ENCODE measurements at regions not wholly inside any gene's neighbourhood (a gene's known extent, or its start where the extent isn't known, plus 50 kb on each side); places are given as distances from the start of the nearest gene placed in this dataset.

DNA sequence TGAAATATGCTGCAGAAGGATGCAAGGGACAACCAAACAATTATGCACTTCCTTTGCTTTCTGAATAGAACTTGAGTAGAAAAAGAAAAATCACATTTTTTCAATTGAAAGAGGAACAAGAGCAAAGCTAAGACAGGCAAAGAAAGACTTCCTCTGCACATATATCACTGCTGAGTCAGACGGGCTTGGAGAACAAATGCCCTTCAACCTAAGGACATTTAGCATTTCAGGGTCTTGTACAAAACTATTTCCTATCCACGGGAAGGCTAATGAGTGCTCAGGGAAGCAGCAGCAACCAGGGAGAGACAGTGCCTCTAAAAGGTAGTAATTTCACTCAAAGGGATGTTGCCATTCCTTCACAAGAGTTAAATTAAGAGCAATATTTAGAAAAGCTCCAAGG is 570.0 kb upstream of the GCFC2 start:
- peaks cover 2% of the 10 kb centered on the region for H3K9me3 Mint-ChIP-seq
- no peaks in the 10 kb centered on the region for H3K27me3 Mint-ChIP-seq
- intact Hi-C loops (cut with DNase I, micrococcal nuclease): no loop called here
- no peaks in the 10 kb centered on the region for H3K36me3 Mint-ChIP-seq (ENCODE audit: low read depth)
- TF ChIP-seq, protein P1, sequence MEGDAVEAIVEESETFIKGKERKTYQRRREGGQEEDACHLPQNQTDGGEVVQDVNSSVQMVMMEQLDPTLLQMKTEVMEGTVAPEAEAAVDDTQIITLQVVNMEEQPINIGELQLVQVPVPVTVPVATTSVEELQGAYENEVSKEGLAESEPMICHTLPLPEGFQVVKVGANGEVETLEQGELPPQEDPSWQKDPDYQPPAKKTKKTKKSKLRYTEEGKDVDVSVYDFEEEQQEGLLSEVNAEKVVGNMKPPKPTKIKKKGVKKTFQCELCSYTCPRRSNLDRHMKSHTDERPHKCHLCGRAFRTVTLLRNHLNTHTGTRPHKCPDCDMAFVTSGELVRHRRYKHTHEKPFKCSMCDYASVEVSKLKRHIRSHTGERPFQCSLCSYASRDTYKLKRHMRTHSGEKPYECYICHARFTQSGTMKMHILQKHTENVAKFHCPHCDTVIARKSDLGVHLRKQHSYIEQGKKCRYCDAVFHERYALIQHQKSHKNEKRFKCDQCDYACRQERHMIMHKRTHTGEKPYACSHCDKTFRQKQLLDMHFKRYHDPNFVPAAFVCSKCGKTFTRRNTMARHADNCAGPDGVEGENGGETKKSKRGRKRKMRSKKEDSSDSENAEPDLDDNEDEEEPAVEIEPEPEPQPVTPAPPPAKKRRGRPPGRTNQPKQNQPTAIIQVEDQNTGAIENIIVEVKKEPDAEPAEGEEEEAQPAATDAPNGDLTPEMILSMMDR (IDR thresholded peaks at IDR 0.05): no peak
- H3K4me1 Mint-ChIP-seq (ENCODE audit: low read depth): no peaks in the 10 kb centered on the region
- DNase-seq (no peak), ATAC-seq (ENCODE audit: poor library complexity) (no peak)
- H3K27ac Mint-ChIP-seq: no peak overlapping the region
- Histone ChIP-seq H3K27me3 (ENCODE audit: control insufficient read depth in 1 of 2, insufficient read depth in 2 of 2, low read length in 2 of 2) (no peaks in the 10 kb centered on the region), H3K4me3 (ENCODE audit: low read length) (no peak overlapping the region), H3K9me3 (ENCODE audit: control insufficient read depth in 1 of 2, insufficient read depth in 1 of 2, low read length in 2 of 2) (no peaks in the 10 kb centered on the region), H3K27ac (ENCODE audit: low read depth in 1 of 2, low read length in 2 of 2) (no peak overlapping the region), H3K4me1 (ENCODE audit: insufficient read depth, low read length) (no peaks in the 10 kb centered on the region), H3K36me3 (ENCODE audit: insufficient read depth, low read length) (no peaks in the 10 kb centered on the region)
- POLR2A ChIA-PET: no interaction called here
- CTCF ChIA-PET: no interaction called here
- no peak overlapping the region for H3K4me3 Mint-ChIP-seq

DNA sequence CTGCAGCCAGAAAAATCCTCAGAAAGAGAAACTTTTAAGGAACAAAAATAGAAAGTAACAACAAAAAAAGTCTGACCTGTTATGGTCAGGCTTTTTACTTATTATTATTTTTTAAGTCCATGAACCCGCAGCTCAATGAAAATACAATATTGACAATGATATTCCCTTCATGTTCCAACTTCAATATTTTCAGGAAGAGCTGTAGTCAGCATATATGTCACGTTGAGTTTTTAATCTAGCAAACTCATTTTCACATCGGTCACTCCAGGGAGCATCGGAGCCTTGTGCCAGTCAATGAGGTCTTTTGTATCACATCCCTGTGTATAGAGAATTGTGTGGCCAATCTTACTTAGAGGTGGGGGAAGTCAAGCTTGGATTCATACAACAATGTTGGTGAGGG is 568.4 kb upstream of the GCFC2 start:
- no peak overlapping the region for H3K27ac ChIP-seq (ENCODE audit: low read depth in 1 of 2, low read length in 2 of 2)
- POLR2A ChIA-PET: no interaction called here

DNA sequence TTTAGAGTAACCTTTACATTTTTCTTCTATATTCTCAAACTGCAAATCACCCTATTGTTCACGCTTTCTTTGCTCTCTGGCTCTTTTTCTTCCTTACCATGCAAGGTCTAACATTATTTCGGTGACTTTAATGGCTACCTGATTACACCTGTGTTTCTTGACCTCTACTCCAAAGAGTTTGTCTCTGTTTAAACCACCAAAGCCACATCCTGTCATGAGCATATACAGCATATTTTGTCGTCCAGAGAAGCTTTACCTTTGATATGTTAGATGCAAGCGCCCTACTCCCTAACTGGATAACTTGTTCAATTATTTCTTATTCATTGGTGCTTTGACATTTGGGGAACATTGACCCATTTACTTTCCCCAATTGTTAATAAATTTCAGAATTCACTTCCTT is 565.1 kb upstream of the GCFC2 start:
- Mint-ChIP-seq H3K4me1 (ENCODE audit: low read depth) (no peaks in the 10 kb centered on the region), H3K27ac (no peak overlapping the region), H3K9me3 (peaks cover 6% of the 10 kb centered on the region), H3K27me3 (no peaks in the 10 kb centered on the region), H3K36me3 (ENCODE audit: low read depth) (no peaks in the 10 kb centered on the region), H3K4me3 (no peak overlapping the region)
- Histone ChIP-seq H3K4me3 (ENCODE audit: low read length) (no peak overlapping the region), H3K9me3 (ENCODE audit: control insufficient read depth in 1 of 2, insufficient read depth in 1 of 2, low read length in 2 of 2) (peaks cover 0 to 5% of the 10 kb centered on the region in 2 experiments), H3K4me1 (ENCODE audit: insufficient read depth, low read length) (no peaks in the 10 kb centered on the region), H3K36me3 (ENCODE audit: insufficient read depth, low read length) (no peaks in the 10 kb centered on the region), H3K27me3 (ENCODE audit: control insufficient read depth in 1 of 2, insufficient read depth in 2 of 2, low read length in 2 of 2) (no peaks in the 10 kb centered on the region), H3K27ac (ENCODE audit: low read depth in 1 of 2, low read length in 2 of 2) (no peak overlapping the region)
- CTCF ChIA-PET: no interaction called here
- POLR2A ChIA-PET: no interaction called here
- intact Hi-C loops (cut with DNase I, micrococcal nuclease): no loop called here
- DNase-seq: no peak
- ATAC-seq (ENCODE audit: poor library complexity): no peak
- TF ChIP-seq, protein P1 (IDR thresholded peaks at IDR 0.05): no peak

More for the DNA sequence above, 568.4 kb upstream of the GCFC2 start:
- H3K36me3 ChIP-seq (ENCODE audit: insufficient read depth, low read length): no peaks in the 10 kb centered on the region
- TF ChIP-seq, protein P1 (IDR thresholded peaks at IDR 0.05): no peak
- no peaks in the 10 kb centered on the region for H3K27me3 Mint-ChIP-seq
- no peaks in the 10 kb centered on the region for H3K27me3 ChIP-seq (ENCODE audit: control insufficient read depth in 1 of 2, insufficient read depth in 2 of 2, low read length in 2 of 2)
- H3K4me3 Mint-ChIP-seq: no peak overlapping the region
- DNase-seq (no peak), ATAC-seq (ENCODE audit: poor library complexity) (no peak)
- CTCF ChIA-PET: no interaction called here
- H3K4me1 Mint-ChIP-seq (ENCODE audit: low read depth): no peaks in the 10 kb centered on the region
- peaks cover 2% of the 10 kb centered on the region for H3K9me3 Mint-ChIP-seq
- intact Hi-C loops (cut with DNase I, micrococcal nuclease): no loop called here
- no peaks in the 10 kb centered on the region for H3K4me1 ChIP-seq (ENCODE audit: insufficient read depth, low read length)
- no peaks in the 10 kb centered on the region for H3K36me3 Mint-ChIP-seq (ENCODE audit: low read depth)
- H3K4me3 ChIP-seq (ENCODE audit: low read length): no peak overlapping the region
- H3K9me3 ChIP-seq (ENCODE audit: control insufficient read depth in 1 of 2, insufficient read depth in 1 of 2, low read length in 2 of 2): no peaks in the 10 kb centered on the region
- no peak overlapping the region for H3K27ac Mint-ChIP-seq
